MCF 10A (cell line): ENCODE measurements at regions not wholly inside any gene's neighbourhood (a gene's known extent, or its start where the extent isn't known, plus 50 kb on each side); places are given as distances from the start of the nearest gene placed in this dataset.

ENCODE experiments used
- BruUV-seq: library from RNA; stranded (reverse); fragments of 400-500 nt; replicated peaks from 2 replicates; lab custom pipeline; 2021; lab: Mats Ljungman, UMichigan
- CTCF ChIA-PET: fragments of 300-600 bp; sonication (Branson Sonifier 250); formaldehyde crosslinking; extraction: SDS; loops from one replicate; lab custom pipeline; 2021; ENCODE audit warnings: antibody characterized with exemption, inconsistent platforms; lab: Yijun Ruan, JAX
- POLR2A ChIA-PET: fragments of 300-600, 350-650 bp; sonication (Branson Sonifier 250); formaldehyde crosslinking; extraction: SDS; loops from one replicate; lab custom pipeline; 2020; ENCODE audit warnings: antibody characterized with exemption, inconsistent platforms; lab: Yijun Ruan, JAX
- DNase-seq: peaks from one replicate; pipeline ENCODE4 v3.0.0-alpha.2; 2018; ENCODE audit not compliant: unreplicated experiment
- H3K27ac Mint-ChIP-seq: one replicate; pipeline ENCODE4 v1.8.0; 2022; ENCODE audit warnings: mild to moderate bottlenecking, low read depth, mixed read lengths; ENCODE audit not compliant: unreplicated experiment
- H3K27me3 Mint-ChIP-seq: one replicate; pipeline ENCODE4 v1.8.0; 2022; ENCODE audit warnings: mixed read lengths; ENCODE audit not compliant: insufficient read depth, unreplicated experiment
- H3K36me3 Mint-ChIP-seq: one replicate; pipeline ENCODE4 v1.8.0; 2022; ENCODE audit warnings: mild to moderate bottlenecking, moderate library complexity, mixed read lengths; ENCODE audit not compliant: insufficient read depth, unreplicated experiment
- H3K4me1 Mint-ChIP-seq: one replicate; pipeline ENCODE4 v1.8.0; 2022; ENCODE audit warnings: mixed read lengths; ENCODE audit not compliant: insufficient read depth, unreplicated experiment
- H3K4me3 Mint-ChIP-seq: one replicate; pipeline ENCODE4 v1.8.0; 2022; ENCODE audit warnings: mild to moderate bottlenecking, moderate library complexity, mixed read lengths; ENCODE audit not compliant: unreplicated experiment
- H3K9me3 Mint-ChIP-seq: one replicate; pipeline ENCODE4 v1.8.0; 2022; ENCODE audit warnings: mixed read lengths; ENCODE audit not compliant: unreplicated experiment
- intact Hi-C: fragments of 100-400 bp; cut with micrococcal nuclease; formaldehyde crosslinking; loops from 2 replicates; pipeline ENCODE4 v1.14.1; 2022
- TF ChIP-seq, protein P1 (sequence below): fragments of 200-600 bp; IDR thresholded peaks from one replicate; pipeline ENCODE4 v1.8.0; 2022; ENCODE audit warnings: antibody characterized with exemption, mild to moderate bottlenecking; ENCODE audit not compliant: unreplicated experiment

DNA sequence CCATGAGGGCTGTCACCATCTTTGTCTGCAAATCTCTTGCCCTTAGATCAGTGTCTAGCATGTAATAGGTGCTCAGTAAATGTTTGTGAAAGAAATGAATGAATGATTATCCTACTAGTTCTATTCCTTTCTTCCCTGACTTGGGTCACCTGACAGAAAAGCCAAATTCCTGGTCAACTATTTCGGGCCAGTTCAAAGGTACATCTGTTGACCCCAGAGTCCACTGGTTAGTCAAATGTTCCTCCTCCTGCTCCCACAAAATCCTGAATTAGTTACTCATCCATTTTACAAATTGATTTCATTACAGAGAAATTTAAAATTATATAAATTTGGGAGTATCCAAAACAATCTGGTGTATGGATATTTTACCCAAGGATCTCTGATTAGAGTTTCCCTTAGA lies 124.7 kb upstream of the NAV2 start:
- H3K36me3 Mint-ChIP-seq, result no peaks in the 10 kb centered on the region
- intact Hi-C loops, result no loop called here
- H3K27me3 Mint-ChIP-seq, result no peaks in the 10 kb centered on the region
- CTCF ChIA-PET, result interaction anchor here (0.6 to 2.9 kb wide), 5 partner anchors 23 to 511 kb away, joined by 3 to 18 read pairs (median 3); no protein-coding TSS in a partner anchor
- H3K4me1 Mint-ChIP-seq, result no peaks in the 10 kb centered on the region
- BruUV-seq, result no TSS peak
- H3K27ac Mint-ChIP-seq, result no peak overlapping the region
- DNase-seq, result no peak
- TF ChIP-seq, protein P1, sequence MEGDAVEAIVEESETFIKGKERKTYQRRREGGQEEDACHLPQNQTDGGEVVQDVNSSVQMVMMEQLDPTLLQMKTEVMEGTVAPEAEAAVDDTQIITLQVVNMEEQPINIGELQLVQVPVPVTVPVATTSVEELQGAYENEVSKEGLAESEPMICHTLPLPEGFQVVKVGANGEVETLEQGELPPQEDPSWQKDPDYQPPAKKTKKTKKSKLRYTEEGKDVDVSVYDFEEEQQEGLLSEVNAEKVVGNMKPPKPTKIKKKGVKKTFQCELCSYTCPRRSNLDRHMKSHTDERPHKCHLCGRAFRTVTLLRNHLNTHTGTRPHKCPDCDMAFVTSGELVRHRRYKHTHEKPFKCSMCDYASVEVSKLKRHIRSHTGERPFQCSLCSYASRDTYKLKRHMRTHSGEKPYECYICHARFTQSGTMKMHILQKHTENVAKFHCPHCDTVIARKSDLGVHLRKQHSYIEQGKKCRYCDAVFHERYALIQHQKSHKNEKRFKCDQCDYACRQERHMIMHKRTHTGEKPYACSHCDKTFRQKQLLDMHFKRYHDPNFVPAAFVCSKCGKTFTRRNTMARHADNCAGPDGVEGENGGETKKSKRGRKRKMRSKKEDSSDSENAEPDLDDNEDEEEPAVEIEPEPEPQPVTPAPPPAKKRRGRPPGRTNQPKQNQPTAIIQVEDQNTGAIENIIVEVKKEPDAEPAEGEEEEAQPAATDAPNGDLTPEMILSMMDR, result no peak
- H3K4me3 Mint-ChIP-seq, result no peak overlapping the region
- POLR2A ChIA-PET, result interaction anchor here (0.9 kb wide), 1 partner anchor 138 kb away, joined by 3 read pairs; no protein-coding TSS in a partner anchor
- peaks cover 29% of the 10 kb centered on the region for H3K9me3 Mint-ChIP-seq

GRCh38 chr11:19580646-19581045 lies 132.0 kb upstream of the NAV2 start:
- H3K4me1 Mint-ChIP-seq, result no peaks in the 10 kb centered on the region
- intact Hi-C loops, result no loop called here
- TF ChIP-seq, protein P1, result no peak
- no peak overlapping the region for H3K4me3 Mint-ChIP-seq
- no TSS peak for BruUV-seq
- H3K9me3 Mint-ChIP-seq, result peaks cover 16% of the 10 kb centered on the region
- ChIA-PET POLR2A (no interaction called here), CTCF (interaction anchor here (1.5 kb wide), 1 partner anchor 16 kb away, joined by 3 read pairs; no protein-coding TSS in a partner anchor)
- no peak for DNase-seq
- no peaks in the 10 kb centered on the region for H3K36me3 Mint-ChIP-seq
- H3K27ac Mint-ChIP-seq, result no peak overlapping the region
- H3K27me3 Mint-ChIP-seq, result no peaks in the 10 kb centered on the region

GRCh38 chr11:19579957-19580356 lies 132.7 kb upstream of the NAV2 start:
- POLR2A ChIA-PET, result no interaction called here
- Mint-ChIP-seq H3K27me3 (no peaks in the 10 kb centered on the region), H3K36me3 (no peaks in the 10 kb centered on the region), H3K4me1 (no peaks in the 10 kb centered on the region), H3K9me3 (peaks cover 11% of the 10 kb centered on the region), H3K4me3 (no peak overlapping the region), H3K27ac (no peak overlapping the region)
- TF ChIP-seq, protein P1, result no peak
- BruUV-seq, result no TSS peak
- intact Hi-C loops, result no loop called here
- DNase-seq, result no peak
- CTCF ChIA-PET, result interaction anchor here (0.6 to 1.7 kb wide), 3 partner anchors 16 to 163 kb away, joined by 3 to 6 read pairs (median 3); no protein-coding TSS in a partner anchor

DNA sequence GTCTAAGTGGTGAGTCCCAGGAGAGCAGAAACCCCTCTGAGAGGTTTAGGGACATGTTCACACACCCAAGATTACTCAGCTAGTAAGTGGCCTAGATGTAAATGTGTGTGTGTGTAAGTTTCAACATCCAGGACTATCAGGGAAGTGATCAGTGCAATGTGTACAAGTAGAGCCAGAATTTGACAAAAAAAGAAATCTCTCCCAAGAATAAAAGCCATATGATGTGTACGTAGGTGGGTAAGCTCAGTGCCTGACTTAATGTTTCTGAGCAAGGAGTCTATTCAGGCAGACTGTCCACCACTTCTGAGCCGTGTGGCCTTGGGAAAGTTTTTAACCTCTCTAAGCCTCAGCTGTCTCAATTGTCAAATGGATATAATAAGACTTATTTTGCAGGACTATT lies 133.8 kb upstream of the NAV2 start:
- POLR2A ChIA-PET, result interaction anchor here (0.6 kb wide), 1 partner anchor 148 kb away, joined by 3 read pairs; no protein-coding TSS in a partner anchor
- CTCF ChIA-PET, result interaction anchor here (0.5 to 1.7 kb wide), 3 partner anchors 36 to 164 kb away, joined by 3 to 6 read pairs (median 3); no protein-coding TSS in a partner anchor
- no peak overlapping the region for H3K27ac Mint-ChIP-seq
- no TSS peak for BruUV-seq
- no peaks in the 10 kb centered on the region for H3K4me1 Mint-ChIP-seq
- H3K4me3 Mint-ChIP-seq, result no peak overlapping the region
- no peak for DNase-seq
- TF ChIP-seq, protein P1, result no peak
- no peaks in the 10 kb centered on the region for H3K27me3 Mint-ChIP-seq
- H3K36me3 Mint-ChIP-seq, result no peaks in the 10 kb centered on the region
- intact Hi-C loops, result no loop called here
- H3K9me3 Mint-ChIP-seq, result peaks cover under 1% of the 10 kb centered on the region
